GM12865 (cell line): ENCODE measurements at regions not wholly inside any gene's neighbourhood (a gene's known extent, or its start where the extent isn't known, plus 50 kb on each side); places are given as distances from the start of the nearest gene placed in this dataset.

Experiments
- DNase-seq: peaks from one replicate; pipeline ENCODE4 v3.0.0; 2010; ENCODE audit warnings: low read depth
- H3K4me3 ChIP-seq: 2 replicates; pipeline ENCODE4 v1.5.1; 2011; ENCODE audit warnings: mild to moderate bottlenecking, low read depth, low read length, control low read depth
- TF ChIP-seq, protein P1 (sequence below): IDR thresholded peaks from 2 replicates; pipeline ENCODE4 v1.5.1; 2011; ENCODE audit warnings: low read length, control low read depth, low read depth, inconsistent platforms; ENCODE audit not compliant: insufficient read depth; ENCODE audit errors: missing control alignments

- TF ChIP-seq, protein P1, sequence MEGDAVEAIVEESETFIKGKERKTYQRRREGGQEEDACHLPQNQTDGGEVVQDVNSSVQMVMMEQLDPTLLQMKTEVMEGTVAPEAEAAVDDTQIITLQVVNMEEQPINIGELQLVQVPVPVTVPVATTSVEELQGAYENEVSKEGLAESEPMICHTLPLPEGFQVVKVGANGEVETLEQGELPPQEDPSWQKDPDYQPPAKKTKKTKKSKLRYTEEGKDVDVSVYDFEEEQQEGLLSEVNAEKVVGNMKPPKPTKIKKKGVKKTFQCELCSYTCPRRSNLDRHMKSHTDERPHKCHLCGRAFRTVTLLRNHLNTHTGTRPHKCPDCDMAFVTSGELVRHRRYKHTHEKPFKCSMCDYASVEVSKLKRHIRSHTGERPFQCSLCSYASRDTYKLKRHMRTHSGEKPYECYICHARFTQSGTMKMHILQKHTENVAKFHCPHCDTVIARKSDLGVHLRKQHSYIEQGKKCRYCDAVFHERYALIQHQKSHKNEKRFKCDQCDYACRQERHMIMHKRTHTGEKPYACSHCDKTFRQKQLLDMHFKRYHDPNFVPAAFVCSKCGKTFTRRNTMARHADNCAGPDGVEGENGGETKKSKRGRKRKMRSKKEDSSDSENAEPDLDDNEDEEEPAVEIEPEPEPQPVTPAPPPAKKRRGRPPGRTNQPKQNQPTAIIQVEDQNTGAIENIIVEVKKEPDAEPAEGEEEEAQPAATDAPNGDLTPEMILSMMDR: no peak
- no peak for DNase-seq
- no peak overlapping the region for H3K4me3 ChIP-seq
These were observed 582.5 kb downstream of the TAF11L14 start for GRCh38 chr5:18216729-18217128.

DNA sequence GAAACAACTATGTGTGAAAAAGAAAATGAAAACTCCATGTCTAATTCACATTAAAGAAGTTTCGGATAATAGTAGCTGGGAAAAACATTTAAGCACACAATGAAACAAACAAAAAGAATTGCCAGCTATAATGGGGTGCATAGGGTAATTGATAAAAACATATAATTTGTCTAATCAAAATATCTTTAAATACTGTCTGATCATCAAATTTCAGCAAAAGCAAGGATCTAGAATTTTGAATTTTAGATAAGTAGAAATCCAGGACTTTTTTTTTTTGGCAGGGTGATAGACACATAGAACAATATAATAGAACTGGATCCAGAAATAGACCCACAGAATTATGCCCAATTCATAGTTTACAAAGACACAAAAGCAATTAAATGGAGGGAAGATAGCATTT lies 585.0 kb downstream of the TAF11L14 start:
- no peak for DNase-seq
- TF ChIP-seq, protein P1: no peak
- no peak overlapping the region for H3K4me3 ChIP-seq

- no peak for DNase-seq
- H3K4me3 ChIP-seq: no peak overlapping the region
- TF ChIP-seq, protein P1: no peak
These were observed 586.4 kb downstream of the TAF11L14 start for GRCh38 chr5:18220631-18221030.

DNA sequence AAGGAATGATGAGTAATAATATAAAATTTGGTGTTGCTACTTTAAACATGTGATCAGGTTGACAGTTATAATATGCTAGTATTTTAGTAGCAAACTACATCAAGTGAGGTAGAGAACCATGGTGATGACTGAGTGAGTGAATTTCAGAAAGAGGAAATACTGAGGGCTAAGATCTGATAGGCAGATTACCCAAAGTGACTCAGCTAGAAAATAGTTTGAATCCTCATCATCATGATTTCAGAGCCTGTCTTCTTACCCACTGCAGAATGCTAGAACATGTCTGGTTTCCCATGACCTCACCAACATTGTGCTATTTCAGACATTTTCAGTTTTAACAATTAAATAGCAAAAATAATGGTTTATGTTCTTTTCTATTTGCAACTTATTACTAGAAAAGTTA lies 602.1 kb downstream of the TAF11L14 start:
- TF ChIP-seq, protein P1: no peak
- no peak overlapping the region for H3K4me3 ChIP-seq
- no peak for DNase-seq

- H3K4me3 ChIP-seq: no peak overlapping the region
- no peak for DNase-seq
- TF ChIP-seq, protein P1: no peak
These were observed 604.1 kb downstream of the TAF11L14 start for GRCh38 chr5:18238321-18238720.

GRCh38 chr5:18240971-18241370 lies 606.7 kb downstream of the TAF11L14 start:
- TF ChIP-seq, protein P1: no peak
- no peak for DNase-seq
- H3K4me3 ChIP-seq: no peak overlapping the region

GRCh38 chr5:18243846-18244245 lies 609.6 kb downstream of the TAF11L14 start:
- TF ChIP-seq, protein P1: no peak
- no peak for DNase-seq
- H3K4me3 ChIP-seq: no peak overlapping the region
